Common myeloid progenitor, CD34-positive (primary cell): ENCODE measurements at regions not wholly inside any gene's neighbourhood (a gene's known extent, or its start where the extent isn't known, plus 50 kb on each side); places are given as distances from the start of the nearest gene placed in this dataset.

Source experiments
- CTCF ChIA-PET: fragments of 350-600 bp; sonication (Branson Sonifier 250); formaldehyde crosslinking; loops from one replicate; lab custom pipeline; 2021; ENCODE audit warnings: antibody characterized with exemption; lab: Charles Lee
- POLR2A ChIA-PET: fragments of 350-600 bp; sonication (Branson Sonifier 250); formaldehyde crosslinking; loops from one replicate; lab custom pipeline; 2021; ENCODE audit warnings: antibody characterized with exemption; lab: Charles Lee
- DNase-seq, 3 donors: peaks; one replicate each; pipeline versions ENCODE4 v3.0.0 to v3.0.0-alpha.2; 2013
- H3K27ac ChIP-seq, 2 experiments: 1 replicate in 1 of 2; 2 replicates in 1 of 2; pipeline ENCODE4 v1.7.0; 2013; ENCODE audit warnings: inconsistent platforms in 2 of 2, low read length in 2 of 2, mild to moderate bottlenecking in 2 of 2, low read depth in 1 of 2, moderate library complexity in 1 of 2; ENCODE audit not compliant: severe bottlenecking in 2 of 2, insufficient read depth in 1 of 2, poor library complexity in 1 of 2
- H3K27me3 ChIP-seq, 5 experiments: replicated peaks in 2 of 5; 1 replicate in 3 of 5; 2 replicates in 2 of 5; pipeline versions ENCODE4 v1.6.1 to v1.7.0; 2013; ENCODE audit warnings: low read length in 4 of 5, mild to moderate bottlenecking in 2 of 5, moderate library complexity in 2 of 5, inconsistent platforms in 1 of 5; ENCODE audit not compliant: insufficient read depth in 5 of 5, control insufficient read depth in 4 of 5
- H3K36me3 ChIP-seq, 4 experiments: 1 replicate in 2 of 4; 2 replicates in 2 of 4; pipeline versions ENCODE4 v1.6.1 to v1.7.0; 2013; ENCODE audit warnings: low read length in 3 of 4, control low read depth in 1 of 4, mild to moderate bottlenecking in 1 of 4; ENCODE audit not compliant: control insufficient read depth in 4 of 4, insufficient read depth in 4 of 4
- H3K4me1 ChIP-seq, 4 experiments: 1 replicate in 3 of 4; 2 replicates in 1 of 4; pipeline versions ENCODE4 v1.6.1 to v1.7.1; 2013; ENCODE audit warnings: low read length in 3 of 4, mild to moderate bottlenecking in 3 of 4, control low read depth in 1 of 4, inconsistent platforms in 1 of 4, moderate library complexity in 1 of 4; ENCODE audit not compliant: control insufficient read depth in 4 of 4, insufficient read depth in 4 of 4; ENCODE audit errors: control extremely low read depth in 1 of 4
- H3K4me3 ChIP-seq, 7 experiments: 1 replicate in 4 of 7; 2 replicates in 3 of 7; pipeline versions ENCODE4 v1.5.1 to v1.7.0; 2013; ENCODE audit warnings: mild to moderate bottlenecking in 7 of 7, low read length in 6 of 7, moderate library complexity in 6 of 7, inconsistent platforms in 2 of 7, low read depth in 2 of 7, control low read depth in 1 of 7; ENCODE audit not compliant: insufficient read depth in 4 of 7, control insufficient read depth in 1 of 7; ENCODE audit errors: extremely low read depth in 1 of 7
- H3K9me3 ChIP-seq, 5 experiments: 1 replicate in 4 of 5; 2 replicates in 1 of 5; pipeline versions ENCODE4 v1.6.1 to v1.7.1; 2013; ENCODE audit warnings: low read length in 4 of 5, mild to moderate bottlenecking in 2 of 5, inconsistent platforms in 1 of 5, low read depth in 1 of 5, moderate library complexity in 1 of 5; ENCODE audit not compliant: control insufficient read depth in 4 of 5, insufficient read depth in 2 of 5; ENCODE audit errors: control extremely low read depth in 1 of 5
- WGBS: methylation state at CpG from one replicate; pipeline ENCODE4 v1.1.5; 2013; ENCODE audit not compliant: insufficient coverage; 5-methylcytosine and 5-hydroxymethylcytosine counted together

- WGBS: 100% methylated on average over 3 of the region's 3 CpGs
- Histone ChIP-seq H3K4me1 (no peaks in the 10 kb centered on the region), H3K9me3 (peaks cover 2 to 23% (median 8%) of the 10 kb centered on the region in 5 experiments), H3K4me3 (no peak overlapping the region), H3K27ac (no peak overlapping the region), H3K27me3 (no peaks in the 10 kb centered on the region), H3K36me3 (no peaks in the 10 kb centered on the region)
- DNase-seq: no peak
- ChIA-PET POLR2A (no interaction called here), CTCF (no interaction called here)
Observed at GRCh38 chr15:100809587-100809986, 70.0 kb upstream of the ALDH1A3 start.

GRCh38 chr15:100810229-100810628, 69.4 kb upstream of the ALDH1A3 start:
- POLR2A ChIA-PET: no interaction called here
- Histone ChIP-seq H3K27ac (no peak overlapping the region), H3K36me3 (no peaks in the 10 kb centered on the region), H3K9me3 (peaks cover 2 to 26% (median 8%) of the 10 kb centered on the region in 5 experiments), H3K4me3 (no peak overlapping the region), H3K4me1 (no peaks in the 10 kb centered on the region), H3K27me3 (no peaks in the 10 kb centered on the region)
- CTCF ChIA-PET: no interaction called here
- WGBS: 100% methylated on average over 2 of the region's 2 CpGs
- DNase-seq: no peak

- no peaks in the 10 kb centered on the region for H3K36me3 ChIP-seq
- DNase-seq: no peak
- no peaks in the 10 kb centered on the region for H3K27me3 ChIP-seq
- POLR2A ChIA-PET: no interaction called here
- CTCF ChIA-PET: no interaction called here
- H3K4me1 ChIP-seq: no peaks in the 10 kb centered on the region
- no peak overlapping the region for H3K27ac ChIP-seq
- 100% methylated on average over 1 of the region's 2 CpGs for WGBS
- H3K4me3 ChIP-seq: no peak overlapping the region
- H3K9me3 ChIP-seq: peaks cover 2 to 27% (median 8%) of the 10 kb centered on the region in 5 experiments
Observed at GRCh38 chr15:100810831-100811230, 68.8 kb upstream of the ALDH1A3 start.

GRCh38 chr15:100812802-100813201, 66.8 kb upstream of the ALDH1A3 start:
- Histone ChIP-seq H3K27ac (no peak overlapping the region), H3K4me1 (no peaks in the 10 kb centered on the region), H3K4me3 (no peak overlapping the region), H3K9me3 (peaks cover 2 to 21% (median 3%) of the 10 kb centered on the region in 5 experiments), H3K36me3 (no peaks in the 10 kb centered on the region), H3K27me3 (no peaks in the 10 kb centered on the region)
- POLR2A ChIA-PET: no interaction called here
- WGBS: 100% methylated on average over 1 of the region's 2 CpGs
- DNase-seq: no peak
- CTCF ChIA-PET: no interaction called here

GRCh38 chr15:100818927-100819326, 60.7 kb upstream of the ALDH1A3 start:
- DNase-seq: no peak
- Histone ChIP-seq H3K36me3 (no peaks in the 10 kb centered on the region), H3K4me3 (no peak overlapping the region), H3K4me1 (no peaks in the 10 kb centered on the region), H3K27ac (no peak overlapping the region), H3K9me3 (peaks cover 0 to 17% (median 1%) of the 10 kb centered on the region in 5 experiments), H3K27me3 (peaks cover 0 to 8% (median 4%) of the 10 kb centered on the region in 5 experiments)
- CTCF ChIA-PET: no interaction called here
- POLR2A ChIA-PET: no interaction called here
- WGBS: 92% methylated on average over 3 of the region's 3 CpGs

- 96% methylated on average over 2 of the region's 4 CpGs for WGBS
- POLR2A ChIA-PET: no interaction called here
- DNase-seq: no peak
Observed at GRCh38 chr15:100820528-100820927, 59.1 kb upstream of the ALDH1A3 start.

GRCh38 chr15:100821327-100821726, 58.3 kb upstream of the ALDH1A3 start:
- ChIA-PET CTCF (no interaction called here), POLR2A (no interaction called here)
- H3K4me3 ChIP-seq: no peak overlapping the region
- H3K9me3 ChIP-seq: peaks cover 0 to 5% (median 0%) of the 10 kb centered on the region in 5 experiments
- H3K27me3 ChIP-seq: peaks cover 0 to 12% (median 8%) of the 10 kb centered on the region in 5 experiments
- H3K36me3 ChIP-seq: no peaks in the 10 kb centered on the region
- no peak for DNase-seq
- no peaks in the 10 kb centered on the region for H3K4me1 ChIP-seq
- no peak overlapping the region for H3K27ac ChIP-seq

More at GRCh38 chr15:100820528-100820927, 59.1 kb upstream of the ALDH1A3 start:
- CTCF ChIA-PET: no interaction called here
- Histone ChIP-seq H3K9me3 (peaks cover 0 to 8% (median 1%) of the 10 kb centered on the region in 5 experiments), H3K27me3 (peaks cover 0 to 10% (median 8%) of the 10 kb centered on the region in 5 experiments), H3K27ac (no peak overlapping the region), H3K36me3 (no peaks in the 10 kb centered on the region), H3K4me3 (no peak overlapping the region), H3K4me1 (no peaks in the 10 kb centered on the region)
